ENCODE measurements at regions not wholly inside any gene's neighbourhood (a gene's known extent, or its start where the extent isn't known, plus 50 kb on each side); places are given as distances from the start of the nearest gene placed in this dataset.

GRCh38 chr13:99861771-99862170 is 109.8 kb downstream of the ZIC5 start:
- TF ChIP-seq CTCF (conservative IDR thresholded peaks at IDR 0.05; ENCODE audit: low read depth, low read length): no peak

GRCh38 chr13:99860745-99861144 is 110.8 kb downstream of the ZIC5 start:
- DNase-seq (ENCODE audit: low read depth): peak; percentile 36
- no peak for TF ChIP-seq CTCF (conservative IDR thresholded peaks at IDR 0.05; ENCODE audit: low read depth, low read length)
- H3K4me3 ChIP-seq (ENCODE audit: low read length): no peak overlapping the region

More at GRCh38 chr13:99861771-99862170, 109.8 kb downstream of the ZIC5 start:
- H3K4me3 ChIP-seq (ENCODE audit: low read length): no peak overlapping the region
- peak; percentile 43 for DNase-seq (ENCODE audit: low read depth)

GRCh38 chr13:99859178-99860177 is 112.1 kb downstream of the ZIC5 start:
- DNase-seq (ENCODE audit: low read depth): no peak
- TF ChIP-seq CTCF (conservative IDR thresholded peaks at IDR 0.05; ENCODE audit: low read depth, low read length): no peak
- no peak overlapping the region for H3K4me3 ChIP-seq (ENCODE audit: low read length)

- no peak for TF ChIP-seq CTCF (conservative IDR thresholded peaks at IDR 0.05; ENCODE audit: low read depth, low read length)
- no peak overlapping the region for H3K4me3 ChIP-seq (ENCODE audit: low read length)
- DNase-seq (ENCODE audit: low read depth): no peak
Measured at GRCh38 chr13:99857738-99858137, 113.8 kb downstream of the ZIC5 start.

GRCh38 chr13:99855526-99856420 is 115.8 kb downstream of the ZIC5 start:
- DNase-seq (ENCODE audit: low read depth): peak; percentile 87
- no peak for TF ChIP-seq CTCF (conservative IDR thresholded peaks at IDR 0.05; ENCODE audit: low read depth, low read length)
- H3K4me3 ChIP-seq (ENCODE audit: low read length): no peak overlapping the region

GRCh38 chr13:99854366-99854765 is 117.2 kb downstream of the ZIC5 start:
- no peak overlapping the region for H3K4me3 ChIP-seq (ENCODE audit: low read length)
- DNase-seq (ENCODE audit: low read depth): no peak
- TF ChIP-seq CTCF (conservative IDR thresholded peaks at IDR 0.05; ENCODE audit: low read depth, low read length): no peak
